HepG2 (cell line): ENCODE measurements at regions not wholly inside any gene's neighbourhood (a gene's known extent, or its start where the extent isn't known, plus 50 kb on each side); places are given as distances from the start of the nearest gene placed in this dataset.

ENCODE experiments used
- ATAC-seq: fragments of 200-7000 bp; cut with Tn5 transposase; 3 replicates; pipeline ENCODE4 v1.9.1; 2020; ENCODE audit warnings: mild to moderate bottlenecking, moderate library complexity
- BruUV-seq: library from RNA; stranded (reverse); fragments of 400-500 nt; replicated peaks from 2 replicates; lab custom pipeline; 2021; lab: Mats Ljungman, UMichigan
- CTCF ChIA-PET: fragments of 300-600 bp; formaldehyde crosslinking; extraction: SDS; loops from one replicate; lab custom pipeline; 2021; ENCODE audit warnings: low total read pairs, inconsistent platforms, low intra/inter-chr PET ratio; lab: Yijun Ruan, JAX
- POLR2A ChIA-PET: fragments of 350-600 bp; sonication (Branson Sonifier 250); formaldehyde crosslinking; loops from one replicate; lab custom pipeline; 2020; ENCODE audit warnings: antibody characterized with exemption, inconsistent platforms; lab: Yijun Ruan, JAX
- DNase-seq: peaks from one replicate; pipeline ENCODE4 v3.0.0-alpha.2; 2015; ENCODE audit warnings: low spot score
- FAIRE-seq: peaks from 3 replicates; lab custom pipeline; 2011; peaks lifted over from hg19 to GRCh38; lab: Jason Lieb, UNC
- H2AFZ ChIP-seq: one replicate; pipeline ENCODE4 v1.6.1; 2011; ENCODE audit warnings: low read length, inconsistent platforms
- H3K27ac ChIP-seq: fragments of 300-600 bp; 3 replicates; pipeline ENCODE4 v1.8.0; 2011; ENCODE audit warnings: mixed run types, mild to moderate bottlenecking, mixed read lengths, low read length, inconsistent platforms; ENCODE audit not compliant: insufficient read depth; ENCODE audit errors: extremely low read length
- H3K27me3 ChIP-seq, 2 experiments: fragments of 200-600 bp in 1 of 2; 2 replicates in 1 of 2; 3 replicates in 1 of 2; pipeline versions ENCODE4 v1.6.0 to v1.8.0; 2011; ENCODE audit warnings: low read length in 2 of 2, mild to moderate bottlenecking in 2 of 2, moderate library complexity in 2 of 2, inconsistent platforms in 1 of 2; ENCODE audit not compliant: insufficient read depth in 2 of 2, control insufficient read depth in 1 of 2
- H3K36me3 ChIP-seq, 2 experiments: fragments of 200-600 bp in 1 of 2; replicated peaks in 1 of 2; 2 replicates in 1 of 2; 3 replicates in 1 of 2; pipeline versions ENCODE4 v1.5.1 to v1.8.0; 2011; ENCODE audit warnings: low read length in 2 of 2, inconsistent platforms in 1 of 2; ENCODE audit not compliant: insufficient read depth in 2 of 2, control insufficient read depth in 1 of 2
- H3K4me1 ChIP-seq: 2 replicates; pipeline ENCODE4 v1.5.1; 2012; ENCODE audit warnings: low read length, inconsistent platforms; ENCODE audit not compliant: insufficient read depth
- H3K4me2 ChIP-seq: 2 replicates; pipeline ENCODE4 v1.6.0; 2011; ENCODE audit warnings: low read depth, low read length, inconsistent platforms
- H3K4me3 ChIP-seq, 3 experiments: fragments of 200-600 bp in 1 of 3; sonication (generic), shearing (Covaris generic) in 1 of 3; replicated peaks in 1 of 3; 2 replicates each; pipeline ENCODE4 v1.5.1; 2011 to 2016; ENCODE audit warnings: low read length in 3 of 3, inconsistent platforms in 2 of 3, low read depth in 2 of 3, mild to moderate bottlenecking in 2 of 3, control low read depth in 1 of 3, mixed read lengths in 1 of 3; ENCODE audit not compliant: insufficient read depth in 1 of 3
- H3K79me2 ChIP-seq: one replicate; pipeline ENCODE4 v1.6.1; 2011; ENCODE audit warnings: low read length, inconsistent platforms; ENCODE audit not compliant: insufficient read depth
- H3K9ac ChIP-seq: 2 replicates; pipeline ENCODE4 v1.6.0; 2011; ENCODE audit warnings: mild to moderate bottlenecking, low read depth, low read length, inconsistent platforms; ENCODE audit not compliant: insufficient read depth
- H3K9me3 ChIP-seq: 2 replicates; pipeline ENCODE4 v1.5.1; 2012; ENCODE audit warnings: mild to moderate bottlenecking, low read length
- H4K20me1 ChIP-seq: 2 replicates; pipeline ENCODE4 v1.6.0; 2011; ENCODE audit warnings: inconsistent platforms, mild to moderate bottlenecking, low read length, moderate library complexity; ENCODE audit not compliant: insufficient read depth
- ATF5 ChIP-seq: sonication (generic); formaldehyde crosslinking; IDR thresholded peaks from 2 replicates; pipeline ENCODE4 v1.4.0; 2020; ENCODE audit warnings: mild to moderate bottlenecking, low read depth, missing genetic modification reagents
- ELF4 ChIP-seq: sonication (generic); formaldehyde crosslinking; IDR thresholded peaks from 2 replicates; pipeline ENCODE4 v1.5.0; 2020; ENCODE audit warnings: missing genetic modification reagents, mild to moderate bottlenecking, moderate library complexity, borderline replicate concordance
- FOXA3 ChIP-seq: IDR thresholded peaks from 2 replicates; pipeline ENCODE4 v1.6.1; 2016; ENCODE audit warnings: missing genetic modification reagents, missing compliant biosample characterization
- HNRNPK ChIP-seq: fragments of 200-400 bp; formaldehyde crosslinking; IDR thresholded peaks from 2 replicates; pipeline ENCODE4 v1.6.1; 2018; ENCODE audit warnings: low read length, low read depth, moderate library complexity, mild to moderate bottlenecking; ENCODE audit not compliant: poor library complexity, severe bottlenecking
- PCBP1 ChIP-seq: fragments of 200-400 bp; formaldehyde crosslinking; IDR thresholded peaks from 2 replicates; pipeline ENCODE4 v1.6.1; 2017; ENCODE audit warnings: mild to moderate bottlenecking, low read depth, low read length, borderline replicate concordance
- ZNF121 ChIP-seq: sonication (generic); formaldehyde crosslinking; IDR thresholded peaks from 2 replicates; pipeline ENCODE4 v1.5.0; 2020; ENCODE audit warnings: mild to moderate bottlenecking, missing genetic modification reagents
- ZNF234 ChIP-seq: sonication (generic); formaldehyde crosslinking; conservative IDR thresholded peaks from 2 replicates; pipeline ENCODE4 v1.5.1; 2020; ENCODE audit warnings: mild to moderate bottlenecking, missing genetic modification reagents
- ZNF362 ChIP-seq: sonication (generic); formaldehyde crosslinking; IDR thresholded peaks from 2 replicates; pipeline ENCODE4 v1.4.0; 2020; ENCODE audit warnings: missing genetic modification reagents, mild to moderate bottlenecking, borderline replicate concordance
- ZNF672 ChIP-seq: sonication (generic); formaldehyde crosslinking; IDR thresholded peaks from 2 replicates; pipeline ENCODE4 v1.8.1; 2022; ENCODE audit warnings: missing genetic modification reagents
- ZNF709 ChIP-seq: sonication (generic); formaldehyde crosslinking; IDR thresholded peaks from 2 replicates; pipeline ENCODE4 v1.5.0; 2020; ENCODE audit warnings: mild to moderate bottlenecking, missing genetic modification reagents
- ZNF83 ChIP-seq: sonication (generic); formaldehyde crosslinking; IDR thresholded peaks from 2 replicates; pipeline ENCODE4 v1.4.0; 2020; ENCODE audit warnings: missing genetic modification reagents, mild to moderate bottlenecking, borderline replicate concordance
- WGBS: methylation state at CpG from one replicate; pipeline ENCODE4 v1.1.6; 2017; ENCODE audit warnings: low lambda C conversion rate; 5-methylcytosine and 5-hydroxymethylcytosine counted together
- in situ Hi-C: cut with HindIII; loops from 2 replicates; pipeline ENCODE4 v1.10.0; 2017; ENCODE audit warnings: low pct_unique_long_range_greater_than_20kb; ENCODE audit not compliant: extremely low pct_ligation_motif_present
- intact Hi-C: fragments of 100-400 bp; cut with micrococcal nuclease; formaldehyde crosslinking; loops from one replicate; pipeline ENCODE4 v1.10.0; 2022; ENCODE audit not compliant: unreplicated experiment
- TF ChIP-seq, protein P1 (sequence below): sonication (generic); formaldehyde crosslinking; conservative IDR thresholded peaks from 2 replicates; pipeline ENCODE4 v1.8.1; 2023; ENCODE audit warnings: missing genetic modification reagents
- TF ChIP-seq, protein P2 (sequence below): sonication (generic); formaldehyde crosslinking; IDR thresholded peaks from 2 replicates; pipeline ENCODE4 v1.8.0; 2022; ENCODE audit warnings: missing genetic modification reagents, mild to moderate bottlenecking, inconsistent platforms, borderline replicate concordance
- TF ChIP-seq, protein P3 (sequence below): sonication (generic); formaldehyde crosslinking; IDR thresholded peaks from 2 replicates; pipeline ENCODE4 v1.8.1; 2023; ENCODE audit warnings: mild to moderate bottlenecking, inconsistent platforms, moderate library complexity, missing genetic modification reagents, borderline replicate concordance

GRCh38 chr2:18357537-18357936 is 202.9 kb downstream of the RDH14 start (continued):
- TF ChIP-seq ATF5 (no peak), ZNF362 (no peak), FOXA3 (no peak), ELF4 (CRISPR knock-in tag) (no peak), ZNF121 (CRISPR knock-in tag) (no peak), ZNF709 (CRISPR knock-in tag) (no peak)
- TF ChIP-seq, protein P1, sequence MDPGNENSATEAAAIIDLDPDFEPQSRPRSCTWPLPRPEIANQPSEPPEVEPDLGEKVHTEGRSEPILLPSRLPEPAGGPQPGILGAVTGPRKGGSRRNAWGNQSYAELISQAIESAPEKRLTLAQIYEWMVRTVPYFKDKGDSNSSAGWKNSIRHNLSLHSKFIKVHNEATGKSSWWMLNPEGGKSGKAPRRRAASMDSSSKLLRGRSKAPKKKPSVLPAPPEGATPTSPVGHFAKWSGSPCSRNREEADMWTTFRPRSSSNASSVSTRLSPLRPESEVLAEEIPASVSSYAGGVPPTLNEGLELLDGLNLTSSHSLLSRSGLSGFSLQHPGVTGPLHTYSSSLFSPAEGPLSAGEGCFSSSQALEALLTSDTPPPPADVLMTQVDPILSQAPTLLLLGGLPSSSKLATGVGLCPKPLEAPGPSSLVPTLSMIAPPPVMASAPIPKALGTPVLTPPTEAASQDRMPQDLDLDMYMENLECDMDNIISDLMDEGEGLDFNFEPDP, result no peak

GRCh38 chr2:18356676-18357075 is 203.8 kb downstream of the RDH14 start:
- TF ChIP-seq, protein P2, sequence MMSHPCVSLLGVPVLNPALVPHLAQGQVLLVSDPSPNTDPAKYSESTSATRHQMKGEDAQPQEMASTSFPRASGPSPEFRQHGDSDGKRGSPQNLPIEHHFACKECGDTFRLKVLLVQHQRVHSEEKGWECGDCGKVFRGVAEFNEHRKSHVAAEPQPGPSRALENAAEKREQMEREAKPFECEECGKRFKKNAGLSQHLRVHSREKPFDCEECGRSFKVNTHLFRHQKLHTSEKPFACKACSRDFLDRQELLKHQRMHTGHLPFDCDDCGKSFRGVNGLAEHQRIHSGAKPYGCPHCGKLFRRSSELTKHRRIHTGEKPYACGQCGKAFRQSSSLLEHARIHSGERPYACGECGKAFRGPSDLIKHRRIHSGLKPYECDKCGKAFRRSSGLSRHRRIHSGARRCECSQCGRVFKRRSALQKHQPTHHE (CRISPR knock-in tag), result no peak
- TF ChIP-seq HNRNPK (no peak), PCBP1 (no peak), ZNF83 (CRISPR knock-in tag) (no peak), ZNF672 (CRISPR knock-in tag) (no peak), ZNF362 (no peak), ZNF234 (no peak)
- TF ChIP-seq, protein P3, sequence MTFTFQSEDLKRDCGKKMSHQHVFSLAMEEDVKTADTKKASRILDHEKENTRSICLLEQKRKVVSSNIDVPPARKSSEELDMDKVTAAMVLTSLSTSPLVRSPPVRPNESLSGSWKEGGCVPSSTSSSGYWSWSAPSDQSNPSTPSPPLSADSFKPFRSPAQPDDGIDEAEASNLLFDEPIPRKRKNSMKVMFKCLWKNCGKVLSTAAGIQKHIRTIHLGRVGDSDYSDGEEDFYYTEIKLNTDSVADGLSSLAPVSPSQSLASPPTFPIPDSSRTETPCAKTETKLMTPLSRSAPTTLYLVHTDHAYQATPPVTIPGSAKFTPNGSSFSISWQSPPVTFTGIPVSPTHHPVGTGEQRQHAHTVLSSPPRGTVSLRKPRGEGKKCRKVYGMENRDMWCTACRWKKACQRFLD (CRISPR knock-in tag), result no peak
- Histone ChIP-seq H3K9me3 (no peaks in the 10 kb centered on the region), H3K27me3 (0 out of 5 replicates have a peak, but pooled peaks cover 0 to 7% of the 10 kb centered on the region in 2 experiments), H4K20me1 (no peaks in the 10 kb centered on the region), H3K4me2 (no peak overlapping the region), H3K36me3 (no peaks in the 10 kb centered on the region), H3K27ac (no peak overlapping the region), H3K9ac (no peak overlapping the region), H3K4me3 (no peak overlapping the region), H2AFZ (no peak overlapping the region), H3K79me2 (no peaks in the 10 kb centered on the region), H3K4me1 (no peaks in the 10 kb centered on the region)
- no peak for FAIRE-seq
- CTCF ChIA-PET, result no interaction called here
- no TSS peak for BruUV-seq
- POLR2A ChIA-PET, result no interaction called here
- intact Hi-C loops (no loop called here), in situ Hi-C loops (no loop called here)
- 15% methylated on average over 2 of the region's 2 CpGs for WGBS
- no peak for ATAC-seq
- no peak for DNase-seq
